ENCODE measurements at regions not wholly inside any gene's neighbourhood (a gene's known extent, or its start where the extent isn't known, plus 50 kb on each side); places are given as distances from the start of the nearest gene placed in this dataset.
A peak's percentile ranks its signal among the peaks of the same experiment; 100 is the strongest.
"Not testable (repeated sequence)": the region's sequence is repeated elsewhere in the genome, so short reads cannot be mapped to it uniquely, and the experiment has no call there.

GRCh38 chr2:37740164-37740739, 68.8 kb upstream of the CDC42EP3 start:
- no peaks in the 10 kb centered on the region for H3K27me3 ChIP-seq (ENCODE audit: insufficient read depth, low read length, poor library complexity, severe bottlenecking)
- no peak overlapping the region for H3K4me2 ChIP-seq (ENCODE audit: low read depth, low read length, poor library complexity, severe bottlenecking)
- no peaks in the 10 kb centered on the region for H4K20me1 ChIP-seq (ENCODE audit: insufficient read depth, low read length, poor library complexity, severe bottlenecking)
- no peaks in the 10 kb centered on the region for H3K9me2 ChIP-seq (replicated peaks; ENCODE audit: low read depth, low read length)
- 0 out of 2 replicates have a peak overlapping the region, but pooled peaks have one; percentile 3 for H2AFZ ChIP-seq (ENCODE audit: low read length)
- no peaks in the 10 kb centered on the region for H3K36me3 ChIP-seq (ENCODE audit: insufficient read depth, low read length)
- no peak overlapping the region for H3K9ac ChIP-seq (ENCODE audit: low read depth, low read length, poor library complexity, severe bottlenecking)
- no peak overlapping the region for H3K4me3 ChIP-seq (ENCODE audit: low read length, poor library complexity, severe bottlenecking)
- no peaks in the 10 kb centered on the region for H3F3A ChIP-seq (ENCODE audit: low read depth)
- TF ChIP-seq CTCF (conservative IDR thresholded peaks at IDR 0.05; ENCODE audit: low read length): no peak
- TF ChIP-seq EZH2phosphoT487 (IDR thresholded peaks at IDR 0.05; ENCODE audit: borderline replicate concordance): no peak
- peaks cover 18% of the 10 kb centered on the region for H3K4me1 ChIP-seq (ENCODE audit: insufficient read depth, low read length, poor library complexity, severe bottlenecking)
- no peaks in the 10 kb centered on the region for H3K9me3 ChIP-seq (ENCODE audit: insufficient read depth, low read depth, low read length)
- no peaks in the 10 kb centered on the region for H3K79me2 ChIP-seq (ENCODE audit: insufficient read depth, low read length)

GRCh38 chr2:37742286-37742685, 70.8 kb upstream of the CDC42EP3 start:
- H3K9me3 ChIP-seq (ENCODE audit: insufficient read depth, low read depth, low read length): no peaks in the 10 kb centered on the region
- no peak overlapping the region for H3K4me3 ChIP-seq (ENCODE audit: low read length, poor library complexity, severe bottlenecking)
- no peaks in the 10 kb centered on the region for H4K20me1 ChIP-seq (ENCODE audit: insufficient read depth, low read length, poor library complexity, severe bottlenecking)
- no peaks in the 10 kb centered on the region for H3K36me3 ChIP-seq (ENCODE audit: insufficient read depth, low read length)
- H3F3A ChIP-seq (ENCODE audit: low read depth): no peaks in the 10 kb centered on the region
- no peaks in the 10 kb centered on the region for H3K79me2 ChIP-seq (ENCODE audit: insufficient read depth, low read length)
- H3K4me1 ChIP-seq (ENCODE audit: insufficient read depth, low read length, poor library complexity, severe bottlenecking): peaks cover 8% of the 10 kb centered on the region
- H3K4me2 ChIP-seq (ENCODE audit: low read depth, low read length, poor library complexity, severe bottlenecking): no peak overlapping the region
- H3K9me2 ChIP-seq (replicated peaks; ENCODE audit: low read depth, low read length): no peaks in the 10 kb centered on the region
- H3K27me3 ChIP-seq (ENCODE audit: insufficient read depth, low read length, poor library complexity, severe bottlenecking): no peaks in the 10 kb centered on the region
- no peak overlapping the region for H2AFZ ChIP-seq (ENCODE audit: low read length)
- no peak overlapping the region for H3K9ac ChIP-seq (ENCODE audit: low read depth, low read length, poor library complexity, severe bottlenecking)
- TF ChIP-seq CTCF (conservative IDR thresholded peaks at IDR 0.05; ENCODE audit: low read length): no peak
- no peak for TF ChIP-seq EZH2phosphoT487 (IDR thresholded peaks at IDR 0.05; ENCODE audit: borderline replicate concordance)

DNA sequence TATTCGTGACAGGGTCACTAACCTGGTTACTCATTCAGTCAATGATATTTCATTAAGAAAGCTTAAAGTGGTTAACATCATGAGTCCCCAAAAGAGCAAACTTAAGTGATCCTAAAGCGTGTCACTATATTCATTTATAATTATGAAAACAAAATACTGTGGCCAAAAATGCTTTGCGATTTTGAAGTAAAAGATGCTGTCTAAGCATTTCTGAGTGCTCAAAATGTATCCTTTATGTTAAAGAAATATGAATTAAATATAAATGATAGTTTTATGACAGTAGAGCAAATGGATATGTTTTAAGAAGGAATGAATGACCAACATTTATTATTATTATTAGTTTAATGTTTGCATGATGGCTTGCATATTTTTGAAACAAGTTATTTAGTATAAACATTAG, 72.6 kb upstream of the CDC42EP3 start:
- no peaks in the 10 kb centered on the region for H3K27me3 ChIP-seq (ENCODE audit: insufficient read depth, low read length, poor library complexity, severe bottlenecking)
- TF ChIP-seq CTCF (conservative IDR thresholded peaks at IDR 0.05; ENCODE audit: low read length): no peak
- H3K9me2 ChIP-seq (replicated peaks; ENCODE audit: low read depth, low read length): no peaks in the 10 kb centered on the region
- H3K9ac ChIP-seq (ENCODE audit: low read depth, low read length, poor library complexity, severe bottlenecking): no peak overlapping the region
- no peak overlapping the region for H3K4me3 ChIP-seq (ENCODE audit: low read length, poor library complexity, severe bottlenecking)
- no peak overlapping the region for H3K4me2 ChIP-seq (ENCODE audit: low read depth, low read length, poor library complexity, severe bottlenecking)
- H3K79me2 ChIP-seq (ENCODE audit: insufficient read depth, low read length): no peaks in the 10 kb centered on the region
- H3F3A ChIP-seq (ENCODE audit: low read depth): no peaks in the 10 kb centered on the region
- H3K4me1 ChIP-seq (ENCODE audit: insufficient read depth, low read length, poor library complexity, severe bottlenecking): peaks cover 8% of the 10 kb centered on the region
- H3K9me3 ChIP-seq (ENCODE audit: insufficient read depth, low read depth, low read length): no peaks in the 10 kb centered on the region
- H3K36me3 ChIP-seq (ENCODE audit: insufficient read depth, low read length): no peaks in the 10 kb centered on the region
- no peak overlapping the region for H2AFZ ChIP-seq (ENCODE audit: low read length)
- H4K20me1 ChIP-seq (ENCODE audit: insufficient read depth, low read length, poor library complexity, severe bottlenecking): no peaks in the 10 kb centered on the region

GRCh38 chr2:37744961-37745360, 73.5 kb upstream of the CDC42EP3 start:
- H3K4me2 ChIP-seq (ENCODE audit: low read depth, low read length, poor library complexity, severe bottlenecking); H3K4me1 ChIP-seq (ENCODE audit: insufficient read depth, low read length, poor library complexity, severe bottlenecking); H3K9me2 ChIP-seq (replicated peaks; ENCODE audit: low read depth, low read length); H3K9ac ChIP-seq (ENCODE audit: low read depth, low read length, poor library complexity, severe bottlenecking); H3K9me3 ChIP-seq (ENCODE audit: insufficient read depth, low read depth, low read length); H4K20me1 ChIP-seq (ENCODE audit: insufficient read depth, low read length, poor library complexity, severe bottlenecking); H3K79me2 ChIP-seq (ENCODE audit: insufficient read depth, low read length); H3K27me3 ChIP-seq (ENCODE audit: insufficient read depth, low read length, poor library complexity, severe bottlenecking); H2AFZ ChIP-seq (ENCODE audit: low read length); H3F3A ChIP-seq (ENCODE audit: low read depth); H3K36me3 ChIP-seq (ENCODE audit: insufficient read depth, low read length); H3K4me3 ChIP-seq (ENCODE audit: low read length, poor library complexity, severe bottlenecking): not testable (repeated sequence)

GRCh38 chr2:37746011-37746410, 74.6 kb upstream of the CDC42EP3 start:
- not testable (repeated sequence) for H3K4me2 ChIP-seq (ENCODE audit: low read depth, low read length, poor library complexity, severe bottlenecking); H3K9ac ChIP-seq (ENCODE audit: low read depth, low read length, poor library complexity, severe bottlenecking); H3K4me3 ChIP-seq (ENCODE audit: low read length, poor library complexity, severe bottlenecking); H3K9me2 ChIP-seq (replicated peaks; ENCODE audit: low read depth, low read length); H3K9me3 ChIP-seq (ENCODE audit: insufficient read depth, low read depth, low read length); H3K36me3 ChIP-seq (ENCODE audit: insufficient read depth, low read length); H4K20me1 ChIP-seq (ENCODE audit: insufficient read depth, low read length, poor library complexity, severe bottlenecking); H3F3A ChIP-seq (ENCODE audit: low read depth); H3K27me3 ChIP-seq (ENCODE audit: insufficient read depth, low read length, poor library complexity, severe bottlenecking); H2AFZ ChIP-seq (ENCODE audit: low read length); H3K4me1 ChIP-seq (ENCODE audit: insufficient read depth, low read length, poor library complexity, severe bottlenecking); H3K79me2 ChIP-seq (ENCODE audit: insufficient read depth, low read length)

Data from Loucy (cell line).